Mesenchymal stem cell (in vitro differentiated cells and primary cell): ENCODE measurements at regions not wholly inside any gene's neighbourhood (a gene's known extent, or its start where the extent isn't known, plus 50 kb on each side); places are given as distances from the start of the nearest gene placed in this dataset.

Experiments
- DNase-seq: peaks from one replicate; pipeline ENCODE4 v3.0.0-alpha.2; 2013
- H2AFZ ChIP-seq: one replicate; pipeline ENCODE4 v1.6.1; 2013; ENCODE audit warnings: low read depth, mild to moderate bottlenecking, control low read depth, inconsistent platforms, low read length, moderate library complexity
- H2AK5ac ChIP-seq: 2 replicates; pipeline ENCODE4 v1.6.1; 2013; ENCODE audit warnings: low read length, moderate library complexity, mild to moderate bottlenecking, inconsistent platforms; ENCODE audit not compliant: severe bottlenecking
- H2BK120ac ChIP-seq: one replicate; pipeline ENCODE4 v1.6.1; 2013; ENCODE audit warnings: low read depth, mild to moderate bottlenecking, inconsistent platforms, low read length, moderate library complexity
- H2BK12ac ChIP-seq, 2 experiments: one replicate each; pipeline ENCODE4 v1.6.1; 2013; ENCODE audit warnings: inconsistent platforms in 2 of 2, low read length in 2 of 2, mild to moderate bottlenecking in 2 of 2, moderate library complexity in 2 of 2, control low read depth in 1 of 2
- H2BK15ac ChIP-seq: one replicate; pipeline ENCODE4 v1.6.1; 2013; ENCODE audit warnings: mild to moderate bottlenecking, low read depth, inconsistent platforms; ENCODE audit not compliant: poor library complexity, severe bottlenecking
- H2BK5ac ChIP-seq: 2 replicates; pipeline ENCODE4 v1.6.1; 2013; ENCODE audit warnings: low read depth, mild to moderate bottlenecking, low read length, control low read depth, inconsistent platforms; ENCODE audit not compliant: poor library complexity, severe bottlenecking
- H3K14ac ChIP-seq, 2 experiments: one replicate each; pipeline ENCODE4 v1.6.1; 2013; ENCODE audit warnings: inconsistent platforms in 2 of 2, low read length in 2 of 2, control low read depth in 1 of 2, mild to moderate bottlenecking in 1 of 2, moderate library complexity in 1 of 2
- H3K18ac ChIP-seq, 2 experiments: one replicate each; pipeline ENCODE4 v1.6.1; 2013; ENCODE audit warnings: inconsistent platforms in 2 of 2, low read length in 2 of 2, control low read depth in 1 of 2, low read depth in 1 of 2, mild to moderate bottlenecking in 1 of 2
- H3K23ac ChIP-seq, 2 experiments: one replicate each; pipeline ENCODE4 v1.6.1; 2013; ENCODE audit warnings: inconsistent platforms in 2 of 2, low read length in 2 of 2, mild to moderate bottlenecking in 2 of 2, moderate library complexity in 2 of 2, control low read depth in 1 of 2
- H3K27ac ChIP-seq: 2 replicates; pipeline ENCODE4 v1.5.1; 2013; ENCODE audit warnings: mild to moderate bottlenecking, moderate library complexity, low read length, control low read depth, inconsistent platforms; ENCODE audit not compliant: poor library complexity, severe bottlenecking
- H3K27me3 ChIP-seq, 2 experiments: 2 replicates each; pipeline versions ENCODE4 v1.6.1 to v1.7.0; 2013; ENCODE audit warnings: low read length in 2 of 2, mild to moderate bottlenecking in 2 of 2, moderate library complexity in 2 of 2, control low read depth in 1 of 2, inconsistent platforms in 1 of 2; ENCODE audit not compliant: control insufficient read depth in 1 of 2, insufficient read depth in 1 of 2
- H3K36me3 ChIP-seq, 2 experiments: 2 replicates each; pipeline versions ENCODE4 v1.6.1 to v1.7.0; 2013; ENCODE audit warnings: low read length in 2 of 2, control low read depth in 1 of 2, inconsistent platforms in 1 of 2, low read depth in 1 of 2, mild to moderate bottlenecking in 1 of 2; ENCODE audit not compliant: insufficient read depth in 2 of 2, control insufficient read depth in 1 of 2
- H3K4ac ChIP-seq, 2 experiments: one replicate each; pipeline ENCODE4 v1.6.1; 2013; ENCODE audit warnings: inconsistent platforms in 2 of 2, low read length in 2 of 2, mild to moderate bottlenecking in 2 of 2, moderate library complexity in 2 of 2, control low read depth in 1 of 2, low read depth in 1 of 2
- H3K4me1 ChIP-seq: 2 replicates; pipeline ENCODE4 v1.6.1; 2013; ENCODE audit warnings: low read depth, low read length, control low read depth; ENCODE audit not compliant: control insufficient read depth, insufficient read depth
- H3K4me2 ChIP-seq: 2 replicates; pipeline ENCODE4 v1.6.1; 2013; ENCODE audit warnings: low read length, mild to moderate bottlenecking, inconsistent platforms; ENCODE audit not compliant: poor library complexity, severe bottlenecking
- H3K4me3 ChIP-seq, 2 experiments: 2 replicates each; pipeline versions ENCODE4 v1.5.1 to v1.7.0; 2013; ENCODE audit warnings: low read length in 2 of 2, mild to moderate bottlenecking in 2 of 2, control low read depth in 1 of 2, low read depth in 1 of 2; ENCODE audit not compliant: insufficient read depth in 1 of 2
- H3K79me1 ChIP-seq: replicated peaks from 2 replicates; pipeline ENCODE4 v1.6.1; 2013; ENCODE audit warnings: mild to moderate bottlenecking, control low read depth, low read length, inconsistent platforms; ENCODE audit not compliant: poor library complexity, severe bottlenecking
- H3K9ac ChIP-seq: 2 replicates; pipeline ENCODE4 v1.7.0; 2013; ENCODE audit warnings: mild to moderate bottlenecking, low read length, moderate library complexity
- H3K9me3 ChIP-seq: 2 replicates; pipeline ENCODE4 v1.7.0; 2013; ENCODE audit warnings: mild to moderate bottlenecking, low read length; ENCODE audit not compliant: control insufficient read depth
- H4K8ac ChIP-seq: one replicate; pipeline ENCODE4 v1.6.1; 2013; ENCODE audit warnings: inconsistent platforms, mild to moderate bottlenecking, low read length, moderate library complexity
- H4K91ac ChIP-seq: one replicate; pipeline ENCODE4 v1.6.1; 2013; ENCODE audit warnings: mild to moderate bottlenecking, low read length, inconsistent platforms
- WGBS: methylation state at CpG from one replicate; pipeline ENCODE4 v1.1.7; 2013; ENCODE audit warnings: mixed read lengths; 5-methylcytosine and 5-hydroxymethylcytosine counted together

DNA sequence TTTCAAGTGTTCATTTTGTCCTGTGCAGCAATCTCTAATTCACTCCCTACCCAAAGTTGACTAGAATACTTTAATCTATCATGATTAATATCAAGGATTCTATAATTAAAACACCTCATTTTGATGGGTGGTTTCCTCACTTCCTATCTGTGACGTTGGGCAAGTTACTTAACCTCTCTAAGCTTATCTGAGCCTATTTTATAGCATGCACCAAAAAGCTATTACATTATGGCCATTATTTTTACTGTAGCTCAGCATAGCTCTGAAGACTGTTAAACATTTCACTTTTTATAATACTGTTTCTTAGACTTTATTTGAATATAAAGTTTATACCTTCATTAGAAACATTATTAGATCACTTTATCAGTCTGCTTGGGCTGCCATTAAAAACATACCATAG, 579.6 kb upstream of the NXPH2 start:
- DNase-seq = no peak
- H3K14ac ChIP-seq = no peak overlapping the region
- no peaks in the 10 kb centered on the region for H3K27me3 ChIP-seq
- no peak overlapping the region for H3K4ac ChIP-seq
- no peak overlapping the region for H3K9ac ChIP-seq
- no peaks in the 10 kb centered on the region for H3K79me1 ChIP-seq
- 71% methylated on average over 1 of the region's 1 CpG for WGBS
- H2AFZ ChIP-seq = no peak overlapping the region
- no peak overlapping the region for H3K23ac ChIP-seq
- H2BK5ac ChIP-seq = no peak overlapping the region
- no peak overlapping the region for H3K27ac ChIP-seq
- H2BK12ac ChIP-seq = no peak overlapping the region
- H4K91ac ChIP-seq = no peak overlapping the region
- H2BK15ac ChIP-seq = no peak overlapping the region
- no peaks in the 10 kb centered on the region for H3K9me3 ChIP-seq
- peaks cover 1% of the 10 kb centered on the region for H3K4me1 ChIP-seq
- H3K18ac ChIP-seq = no peak overlapping the region
- H4K8ac ChIP-seq = no peak overlapping the region
- no peak overlapping the region for H3K4me3 ChIP-seq
- no peak overlapping the region for H2BK120ac ChIP-seq
- H3K36me3 ChIP-seq = no peaks in the 10 kb centered on the region
- H3K4me2 ChIP-seq = no peak overlapping the region
- no peak overlapping the region for H2AK5ac ChIP-seq

DNA sequence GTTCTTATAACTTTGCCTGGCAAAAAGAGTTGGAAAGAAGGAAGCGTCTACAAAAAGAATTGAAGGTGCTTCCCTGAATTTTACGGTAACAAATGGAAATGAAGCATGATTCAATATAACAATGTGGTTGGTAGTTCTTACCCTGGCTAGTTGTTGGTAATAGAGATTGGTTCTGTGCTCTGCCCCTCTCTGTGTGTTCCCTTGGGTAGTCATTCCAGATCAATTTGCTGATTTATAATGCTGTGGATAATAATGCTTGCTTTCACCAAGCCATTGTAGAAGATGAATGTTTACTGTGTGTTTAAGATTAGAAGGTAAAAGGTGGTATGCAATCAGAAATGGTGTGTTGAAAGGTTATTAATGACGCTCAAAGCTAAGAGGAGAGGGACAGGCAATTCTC, 577.8 kb upstream of the NXPH2 start:
- Histone ChIP-seq H2BK5ac (no peak overlapping the region), H3K23ac (no peak overlapping the region), H4K91ac (no peak overlapping the region), H3K14ac (no peak overlapping the region), H2BK15ac (no peak overlapping the region), H3K27me3 (no peaks in the 10 kb centered on the region), H3K36me3 (no peaks in the 10 kb centered on the region), H3K27ac (no peak overlapping the region), H3K4me1 (peaks cover 1% of the 10 kb centered on the region), H3K4me3 (no peak overlapping the region), H2BK120ac (no peak overlapping the region), H3K9ac (no peak overlapping the region), H2BK12ac (no peak overlapping the region), H3K9me3 (no peaks in the 10 kb centered on the region), H4K8ac (no peak overlapping the region), H3K4me2 (no peak overlapping the region), H3K79me1 (no peaks in the 10 kb centered on the region), H3K18ac (no peak overlapping the region), H2AFZ (no peak overlapping the region), H3K4ac (no peak overlapping the region), H2AK5ac (no peak overlapping the region)
- DNase-seq = no peak
- 95% methylated on average over 2 of the region's 3 CpGs for WGBS

DNA sequence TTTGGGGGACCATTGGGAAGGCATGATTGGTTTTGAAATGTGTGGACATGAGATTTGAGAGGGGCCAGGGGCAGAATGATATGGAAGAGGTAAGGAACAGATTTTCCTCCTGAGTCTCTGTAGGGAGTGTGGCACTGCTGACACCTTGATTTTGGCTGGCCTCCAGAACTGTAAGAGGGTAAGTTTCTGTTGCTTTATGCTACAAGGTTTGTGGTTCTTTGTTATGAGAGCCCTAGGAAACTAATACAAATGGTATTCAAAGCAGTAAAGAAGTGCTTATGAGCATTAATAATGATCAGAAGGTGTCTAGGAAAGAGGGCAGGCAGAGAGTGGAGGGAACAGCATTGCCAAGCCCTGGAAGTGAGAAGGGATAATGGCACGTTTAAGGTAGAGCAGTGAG, 574.3 kb upstream of the NXPH2 start:
- Histone ChIP-seq H3K4ac (no peak overlapping the region), H3K4me3 (no peak overlapping the region), H2AFZ (no peak overlapping the region), H3K27ac (no peak overlapping the region), H3K79me1 (no peaks in the 10 kb centered on the region), H3K23ac (no peak overlapping the region), H3K14ac (no peak overlapping the region), H4K8ac (no peak overlapping the region), H2BK12ac (no peak overlapping the region), H2BK120ac (no peak overlapping the region), H2BK15ac (no peak overlapping the region), H3K9ac (no peak overlapping the region), H3K9me3 (peaks cover 5% of the 10 kb centered on the region), H3K4me1 (peaks cover 1% of the 10 kb centered on the region), H2BK5ac (no peak overlapping the region), H3K36me3 (no peaks in the 10 kb centered on the region), H4K91ac (no peak overlapping the region), H3K18ac (no peak overlapping the region), H3K4me2 (no peak overlapping the region), H2AK5ac (no peak overlapping the region), H3K27me3 (no peaks in the 10 kb centered on the region)
- WGBS = 89% methylated on average over 1 of the region's 1 CpG
- no peak for DNase-seq

DNA sequence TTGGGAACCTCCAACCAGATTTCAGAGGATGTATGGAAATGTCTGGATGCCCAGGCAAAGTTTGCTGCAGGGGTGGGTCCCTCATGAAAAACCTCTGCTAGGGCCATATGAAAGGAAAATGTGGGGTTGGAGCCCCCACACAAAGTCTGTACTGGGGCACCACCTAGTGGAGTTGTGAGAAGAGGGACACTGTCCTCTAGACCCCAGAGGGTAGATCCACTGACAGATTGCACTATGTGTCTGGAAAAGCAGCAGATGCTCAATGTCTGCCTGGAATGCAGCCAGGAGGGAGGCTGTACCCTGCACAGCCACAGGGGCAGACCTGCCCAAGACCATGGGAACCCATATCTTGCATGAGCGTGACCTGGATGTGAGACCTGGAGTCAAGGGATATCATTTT, 573.7 kb upstream of the NXPH2 start:
- WGBS = 100% methylated on average over 1 of the region's 1 CpG
- no peaks in the 10 kb centered on the region for H3K79me1 ChIP-seq
- no peak overlapping the region for H3K18ac ChIP-seq
- H3K27me3 ChIP-seq = no peaks in the 10 kb centered on the region
- peaks cover 5% of the 10 kb centered on the region for H3K9me3 ChIP-seq
- no peak for DNase-seq
- no peak overlapping the region for H3K4me2 ChIP-seq
- H3K4me3 ChIP-seq = no peak overlapping the region
- no peak overlapping the region for H4K8ac ChIP-seq
- no peak overlapping the region for H2AFZ ChIP-seq
- H2BK15ac ChIP-seq = no peak overlapping the region
- no peak overlapping the region for H3K4ac ChIP-seq
- H3K9ac ChIP-seq = no peak overlapping the region
- H4K91ac ChIP-seq = no peak overlapping the region
- no peak overlapping the region for H3K23ac ChIP-seq
- no peak overlapping the region for H2BK12ac ChIP-seq
- no peak overlapping the region for H2BK120ac ChIP-seq
- no peak overlapping the region for H3K14ac ChIP-seq
- H2AK5ac ChIP-seq = no peak overlapping the region
- no peak overlapping the region for H3K27ac ChIP-seq
- no peak overlapping the region for H2BK5ac ChIP-seq
- peaks cover 1% of the 10 kb centered on the region for H3K4me1 ChIP-seq
- H3K36me3 ChIP-seq = no peaks in the 10 kb centered on the region
